GM12878 (cell line): ENCODE measurements at regions not wholly inside any gene's neighbourhood (a gene's known extent, or its start where the extent isn't known, plus 50 kb on each side); places are given as distances from the start of the nearest gene placed in this dataset.

Experiments
- ATAC-seq: fragments of 200-7000 bp; cut with Tn5 transposase; 3 replicates; pipeline ENCODE4 v1.9.1; 2020; ENCODE audit warnings: mild to moderate bottlenecking, moderate library complexity
- BruUV-seq: library from RNA; stranded (reverse); fragments of 400-500 nt; replicated peaks from 2 replicates; lab custom pipeline; 2021; lab: Mats Ljungman, UMichigan
- CTCF ChIA-PET: fragments of 300-600 bp; sonication (Branson Sonifier 250); formaldehyde crosslinking; extraction: SDS; loops from one replicate; lab custom pipeline; 2021; ENCODE audit warnings: inconsistent platforms; lab: Yijun Ruan, JAX
- POLR2A ChIA-PET: fragments of 350-600 bp; formaldehyde crosslinking; extraction: SDS; loops from one replicate; lab custom pipeline; 2021; ENCODE audit warnings: inconsistent platforms; lab: Charles Lee
- RAD21 ChIA-PET: fragments of 300-600 bp; sonication (Branson Sonifier 250); formaldehyde crosslinking; loops from one replicate; lab custom pipeline; 2023; ENCODE audit warnings: antibody characterized with exemption; ENCODE audit not compliant: unreplicated experiment; lab: Charles Lee
- SMC1A ChIA-PET: fragments of 300-600 bp; sonication (Branson Sonifier 250); formaldehyde crosslinking; loops from one replicate; lab custom pipeline; 2023; ENCODE audit not compliant: unreplicated experiment, uncharacterized antibody; lab: Charles Lee
- DNase-seq: peaks from one replicate; pipeline ENCODE4 v3.0.0-alpha.2; 2011; ENCODE audit warnings: low read depth, low spot score
- FAIRE-seq: peaks from 3 replicates; lab custom pipeline; 2011; peaks lifted over from hg19 to GRCh38; lab: Jason Lieb, UNC
- H2AFZ ChIP-seq: 2 replicates; pipeline ENCODE4 v1.6.0; 2011; ENCODE audit warnings: low read depth, low read length, control low read depth; ENCODE audit not compliant: control insufficient read depth
- H3K27ac ChIP-seq: 2 replicates; pipeline ENCODE4 v1.5.1; 2011; ENCODE audit warnings: control low read depth; ENCODE audit not compliant: control insufficient read depth, insufficient read depth
- H3K27me3 ChIP-seq, 2 experiments: replicated peaks in 1 of 2; 2 replicates each; pipeline versions ENCODE4 v1.6.0 to v1.6.1; 2011; ENCODE audit warnings: low read length in 1 of 2; ENCODE audit not compliant: control insufficient read depth in 2 of 2, insufficient read depth in 2 of 2
- H3K36me3 ChIP-seq, 2 experiments: 2 replicates each; pipeline ENCODE4 v1.5.1; 2011; ENCODE audit warnings: low read length in 1 of 2; ENCODE audit not compliant: control insufficient read depth in 2 of 2, insufficient read depth in 2 of 2
- H3K4me1 ChIP-seq: 2 replicates; pipeline ENCODE4 v1.6.1; 2011; ENCODE audit warnings: mild to moderate bottlenecking, low read length, moderate library complexity, mixed read lengths; ENCODE audit not compliant: control insufficient read depth, insufficient read depth
- H3K4me2 ChIP-seq: 2 replicates; pipeline ENCODE4 v1.6.0; 2011; ENCODE audit warnings: control low read depth; ENCODE audit not compliant: control insufficient read depth, insufficient read depth
- H3K4me3 ChIP-seq: fragments of 200-600 bp; sonication (generic); 2 replicates; pipeline ENCODE4 v1.5.1; 2016
- H3K79me2 ChIP-seq: 2 replicates; pipeline ENCODE4 v1.6.0; 2011; ENCODE audit warnings: low read length; ENCODE audit not compliant: control insufficient read depth, insufficient read depth
- H3K9ac ChIP-seq: 2 replicates; pipeline ENCODE4 v1.8.0; 2011; ENCODE audit warnings: low read length, control low read depth, mixed read lengths; ENCODE audit not compliant: control insufficient read depth, insufficient read depth
- H3K9me3 ChIP-seq: replicated peaks from 3 replicates; pipeline ENCODE4 v1.5.1; 2011; ENCODE audit warnings: mild to moderate bottlenecking, low read length; ENCODE audit not compliant: control insufficient read depth, insufficient read depth
- H4K20me1 ChIP-seq: 2 replicates; pipeline ENCODE4 v1.6.0; 2011; ENCODE audit not compliant: control insufficient read depth, insufficient read depth
- ATF7 ChIP-seq: fragments of 450-650 bp; IDR thresholded peaks from 2 replicates; pipeline ENCODE4 v1.6.1; 2016; ENCODE audit warnings: low read depth, mild to moderate bottlenecking
- KLF5 ChIP-seq: fragments of 450-650 bp; IDR thresholded peaks from 2 replicates; pipeline ENCODE4 v1.6.1; 2014; ENCODE audit warnings: mild to moderate bottlenecking; ENCODE audit not compliant: partially characterized antibody
- MTA2 ChIP-seq: fragments of 450-650 bp; IDR thresholded peaks from 2 replicates; pipeline ENCODE4 v1.6.1; 2016; ENCODE audit warnings: low read depth, mild to moderate bottlenecking, moderate library complexity
- SKIL ChIP-seq: fragments of 450-650 bp; IDR thresholded peaks from 2 replicates; pipeline ENCODE4 v1.6.1; 2017; ENCODE audit warnings: mild to moderate bottlenecking, low read depth, inconsistent platforms; ENCODE audit not compliant: poor library complexity, severe bottlenecking
- SMARCA5 ChIP-seq: fragments of 450-650 bp; IDR thresholded peaks from 2 replicates; pipeline ENCODE4 v1.6.1; 2017; ENCODE audit warnings: mild to moderate bottlenecking
- ZBTB40 ChIP-seq: fragments of 450-650 bp; IDR thresholded peaks from 2 replicates; pipeline ENCODE4 v1.6.1; 2016; ENCODE audit warnings: mild to moderate bottlenecking, moderate library complexity, borderline replicate concordance
- ZNF274 ChIP-seq: IDR thresholded peaks from one replicate; pipeline ENCODE4 v1.8.0; 2011; ENCODE audit not compliant: insufficient read length, insufficient read depth
- whole genome bisulfite sequencing: methylation state at CpG from one replicate; pipeline ENCODE4 v1.1.6; 2016; ENCODE audit warnings: low lambda C conversion rate; ENCODE audit not compliant: insufficient replicate concordance, insufficient coverage; ENCODE audit errors: missing lambda C conversion rate; 5-methylcytosine and 5-hydroxymethylcytosine counted together
- in situ Hi-C: fragments of 300-500 bp; cut with MboI; formaldehyde crosslinking; loops from 9 replicates; pipeline ENCODE4 v1.14.3; 2018; ENCODE audit warnings: mixed read lengths
- intact Hi-C: fragments of 100-400 bp; cut with micrococcal nuclease; formaldehyde crosslinking; loops from one replicate; pipeline ENCODE4 v1.14.2; 2022; ENCODE audit not compliant: unreplicated experiment

- ATAC-seq (no peak), DNase-seq (no peak), FAIRE-seq (no peak)
- H3K9me3 ChIP-seq: no peaks in the 10 kb centered on the region
- RAD21 ChIA-PET: no interaction called here
- no peaks in the 10 kb centered on the region for H3K27me3 ChIP-seq
- 2% methylated on average over 4 of the region's 4 CpGs for WGBS
- H3K9ac ChIP-seq: no peak overlapping the region
- H3K4me3 ChIP-seq: no peak overlapping the region
- H2AFZ ChIP-seq: no peak overlapping the region
- no peaks in the 10 kb centered on the region for H4K20me1 ChIP-seq
- TF ChIP-seq KLF5: no peak
- no peak for TF ChIP-seq ZNF274
- TF ChIP-seq ATF7: no peak
- no peak for TF ChIP-seq ZBTB40
- no peak for TF ChIP-seq SMARCA5
- TF ChIP-seq MTA2: no peak
- TF ChIP-seq SKIL: no peak
- H3K4me2 ChIP-seq: no peak overlapping the region
- no peaks in the 10 kb centered on the region for H3K79me2 ChIP-seq
- SMC1A ChIA-PET: no interaction called here
- BruUV-seq: no TSS peak
- in situ Hi-C loops (loop anchor here (25.0 kb wide), 1 partner anchor 834 kb away; the partner anchor contains the start of gene POU3F3), intact Hi-C loops (no loop called here)
- no peak overlapping the region for H3K27ac ChIP-seq
- POLR2A ChIA-PET: no interaction called here
- no peaks in the 10 kb centered on the region for H3K4me1 ChIP-seq
- CTCF ChIA-PET: no interaction called here
- no peaks in the 10 kb centered on the region for H3K36me3 ChIP-seq
Observed at GRCh38 chr2:104028061-104028460, 825.9 kb upstream of the POU3F3 start.
